Upper lobe of left lung (tissue), 6 donors: ENCODE measurements at regions not wholly inside any gene's neighbourhood (a gene's known extent, or its start where the extent isn't known, plus 50 kb on each side); places are given as distances from the start of the nearest gene placed in this dataset.

Source experiments
- ATAC-seq, 2 donors: fragments of 200-7000 bp; cut with Tn5 transposase; one replicate each; pipeline ENCODE4 v1.9.1; 2022; ENCODE audit warnings: mild to moderate bottlenecking in 2 of 2, moderate library complexity in 2 of 2; ENCODE audit not compliant: low FRiP score in 2 of 2
- DNase-seq, 2 donors: peaks; one replicate each; pipeline ENCODE4 v3.0.0-alpha.2; 2019 to 2020
- H3K27ac ChIP-seq, 4 donors: fragments of 200-600 bp; sonication (generic); one replicate each; pipeline ENCODE4 v1.5.1; 2016 to 2019
- H3K27me3 ChIP-seq, 4 donors: fragments of 200-600 bp; sonication (generic); one replicate each; pipeline ENCODE4 v1.5.1; 2017 to 2019
- H3K36me3 ChIP-seq, 4 donors: fragments of 200-600 bp; sonication (generic); one replicate each; pipeline ENCODE4 v1.5.1; 2016 to 2019
- H3K4me1 ChIP-seq, 4 donors: fragments of 200-600 bp; sonication (generic); one replicate each; pipeline ENCODE4 v1.5.1; 2018 to 2019
- H3K4me3 ChIP-seq, 4 donors: fragments of 200-600 bp; sonication (generic); one replicate each; pipeline ENCODE4 v1.5.1; 2017 to 2019; ENCODE audit warnings: mild to moderate bottlenecking in 2 of 4, moderate library complexity in 1 of 4
- H3K9me3 ChIP-seq, 4 donors: fragments of 200-600 bp; sonication (generic); one replicate each; pipeline ENCODE4 v1.5.1; 2018 to 2019
- EP300 ChIP-seq, 4 donors: sonication (generic); formaldehyde crosslinking; IDR thresholded peaks; one replicate each; pipeline ENCODE4 v1.5.1; 2017; ENCODE audit warnings: antibody characterized with exemption in 4 of 4, control low read depth in 2 of 4
- POLR2A ChIP-seq, 4 donors: fragments of 450-650 bp; IDR thresholded peaks; one replicate each; pipeline ENCODE4 v1.5.1; 2016 to 2017; ENCODE audit warnings: antibody characterized with exemption in 4 of 4, mild to moderate bottlenecking in 2 of 4
- POLR2AphosphoS5 ChIP-seq, 2 donors: sonication (generic); formaldehyde crosslinking; IDR thresholded peaks; one replicate each; pipeline ENCODE4 v1.5.1; 2017; ENCODE audit warnings: antibody characterized with exemption in 2 of 2
- WGBS, 2 donors: methylation state at CpG; one replicate each; pipeline ENCODE4 v1.1.5; 2017 to 2018; 5-methylcytosine and 5-hydroxymethylcytosine counted together
- TF ChIP-seq, protein P1 (sequence below), 6 experiments: fragments of 450-650 bp in 4 of 6; fragments of 200-600 bp in 2 of 6; sonication (generic) in 2 of 6; IDR thresholded peaks; one replicate each; pipeline ENCODE4 v1.5.1; 2016 to 2019; ENCODE audit warnings: antibody characterized with exemption in 6 of 6
- donor health status: DM: no; HTN: no; CAD: no; lungs with moderate emphysema.
- donor health status: DM: no; HTN: yes; CAD: no; lungs with severe emphysema.

DNA sequence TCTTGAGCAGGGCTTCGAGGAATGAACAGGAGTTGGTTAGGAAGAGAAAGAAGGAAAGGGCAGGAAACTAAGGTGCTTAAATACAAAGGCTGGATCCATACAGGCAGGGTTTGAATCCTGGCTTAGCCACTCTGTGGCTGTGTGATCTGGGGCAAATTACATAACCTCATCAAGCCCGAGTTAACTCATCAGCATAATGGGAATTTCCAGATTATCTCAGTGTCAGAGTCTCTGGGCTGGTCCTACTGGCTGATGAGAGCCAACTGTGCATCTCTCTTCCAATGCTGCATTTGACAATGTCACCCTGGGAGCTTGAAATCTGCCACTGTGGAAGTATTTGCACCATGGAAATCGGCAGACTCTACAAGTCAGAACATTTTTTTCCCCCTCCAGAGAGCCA is 83.8 kb upstream of the SLC6A6 start:
- Histone ChIP-seq H3K4me3 (no peak overlapping the region), H3K4me1 (peaks cover 0 to 9% (median 7%) of the 10 kb centered on the region in 4 donors), H3K36me3 (no peaks in the 10 kb centered on the region), H3K9me3 (peaks cover 0 to 5% (median 0%) of the 10 kb centered on the region in 4 donors), H3K27ac (no peak overlapping the region), H3K27me3 (no peaks in the 10 kb centered on the region)
- ATAC-seq: peak in 1 of 2 donors; percentile 40
- WGBS, 2 donors: 75 to 76% methylated on average over 3 of the region's 3 CpGs
- TF ChIP-seq POLR2AphosphoS5 (IDR thresholded peaks at IDR 0.05) (no peak), POLR2A (IDR thresholded peaks at IDR 0.05) (no peak), EP300 (IDR thresholded peaks at IDR 0.05) (no peak)
- TF ChIP-seq, protein P1, sequence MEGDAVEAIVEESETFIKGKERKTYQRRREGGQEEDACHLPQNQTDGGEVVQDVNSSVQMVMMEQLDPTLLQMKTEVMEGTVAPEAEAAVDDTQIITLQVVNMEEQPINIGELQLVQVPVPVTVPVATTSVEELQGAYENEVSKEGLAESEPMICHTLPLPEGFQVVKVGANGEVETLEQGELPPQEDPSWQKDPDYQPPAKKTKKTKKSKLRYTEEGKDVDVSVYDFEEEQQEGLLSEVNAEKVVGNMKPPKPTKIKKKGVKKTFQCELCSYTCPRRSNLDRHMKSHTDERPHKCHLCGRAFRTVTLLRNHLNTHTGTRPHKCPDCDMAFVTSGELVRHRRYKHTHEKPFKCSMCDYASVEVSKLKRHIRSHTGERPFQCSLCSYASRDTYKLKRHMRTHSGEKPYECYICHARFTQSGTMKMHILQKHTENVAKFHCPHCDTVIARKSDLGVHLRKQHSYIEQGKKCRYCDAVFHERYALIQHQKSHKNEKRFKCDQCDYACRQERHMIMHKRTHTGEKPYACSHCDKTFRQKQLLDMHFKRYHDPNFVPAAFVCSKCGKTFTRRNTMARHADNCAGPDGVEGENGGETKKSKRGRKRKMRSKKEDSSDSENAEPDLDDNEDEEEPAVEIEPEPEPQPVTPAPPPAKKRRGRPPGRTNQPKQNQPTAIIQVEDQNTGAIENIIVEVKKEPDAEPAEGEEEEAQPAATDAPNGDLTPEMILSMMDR (IDR thresholded peaks at IDR 0.05): no peak
- DNase-seq: no peak

DNA sequence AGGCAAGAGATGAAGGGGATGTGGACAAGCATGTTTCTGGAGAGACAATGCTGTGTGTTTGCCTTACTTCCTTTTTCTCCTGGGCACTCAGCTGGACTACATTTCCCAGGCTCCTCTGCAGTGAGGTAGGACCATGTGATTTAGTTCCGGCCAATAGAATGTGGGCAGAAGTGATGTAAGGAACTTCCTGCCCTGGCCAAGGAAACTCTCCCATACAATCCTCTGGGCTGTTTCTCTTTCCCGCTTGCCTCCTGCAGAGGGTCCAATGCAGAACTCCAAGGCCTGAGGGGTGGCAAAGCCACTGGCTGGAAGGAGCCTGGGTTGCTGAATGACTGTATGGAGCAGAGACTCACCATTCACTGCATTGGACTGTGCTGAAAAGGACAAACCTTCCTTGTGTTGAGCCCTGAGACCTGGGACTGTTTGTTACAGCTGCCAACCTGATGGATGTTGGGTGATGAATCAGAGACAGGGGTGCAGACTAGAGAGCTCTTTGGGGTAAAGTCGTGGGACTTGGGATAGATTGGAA is 82.7 kb upstream of the SLC6A6 start:
- TF ChIP-seq EP300 (IDR thresholded peaks at IDR 0.05) (no peak), POLR2AphosphoS5 (IDR thresholded peaks at IDR 0.05) (no peak), POLR2A (IDR thresholded peaks at IDR 0.05) (no peak)
- TF ChIP-seq, protein P1 (IDR thresholded peaks at IDR 0.05): no peak
- peak in 1 of 2 donors; percentile 69 for DNase-seq
- H3K9me3 ChIP-seq: peaks cover 0 to 5% (median 0%) of the 10 kb centered on the region in 4 donors
- H3K4me3 ChIP-seq: no peak overlapping the region
- ATAC-seq: peak; percentile 27 to 85
- no peaks in the 10 kb centered on the region for H3K27me3 ChIP-seq
- no peaks in the 10 kb centered on the region for H3K36me3 ChIP-seq
- H3K27ac ChIP-seq: no peak overlapping the region
- H3K4me1 ChIP-seq: peaks cover 5 to 10% (median 9%) of the 10 kb centered on the region in 4 donors
- 65 to 76% methylated on average over 3 of the region's 3 CpGs for WGBS, 2 donors

DNA sequence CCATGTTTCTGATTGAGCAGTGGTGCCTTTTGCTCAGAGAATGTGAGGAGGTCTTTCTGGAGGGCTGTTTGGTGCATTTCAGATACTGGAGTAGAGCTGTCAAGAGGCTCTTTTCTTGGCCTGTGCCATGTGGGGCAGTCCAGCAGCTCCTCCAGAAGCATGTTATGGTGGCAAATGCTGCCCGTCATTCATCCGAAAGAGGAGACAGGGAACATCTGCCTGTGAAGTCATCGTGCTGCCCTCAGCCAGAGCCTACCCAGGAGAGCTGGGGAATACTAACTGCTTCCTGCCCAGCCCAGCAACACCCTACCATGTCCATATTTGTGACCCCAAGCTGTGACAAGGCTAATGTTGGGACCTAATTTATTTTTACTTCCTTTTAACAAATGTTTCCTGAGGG is 82.2 kb upstream of the SLC6A6 start:
- H3K36me3 ChIP-seq: no peaks in the 10 kb centered on the region
- H3K4me1 ChIP-seq: peaks cover 5 to 10% (median 9%) of the 10 kb centered on the region in 4 donors
- DNase-seq (no peak), ATAC-seq (no peak)
- no peak overlapping the region for H3K27ac ChIP-seq
- no peak overlapping the region for H3K4me3 ChIP-seq
- 88 to 90% methylated on average over 2 to 3 of the region's 3 CpGs for WGBS, 2 donors
- H3K27me3 ChIP-seq: no peaks in the 10 kb centered on the region
- peaks cover 0 to 5% (median 0%) of the 10 kb centered on the region in 4 donors for H3K9me3 ChIP-seq
- no peak for TF ChIP-seq POLR2A (IDR thresholded peaks at IDR 0.05)
- TF ChIP-seq, protein P1 (IDR thresholded peaks at IDR 0.05): no peak
- TF ChIP-seq POLR2AphosphoS5 (IDR thresholded peaks at IDR 0.05): no peak
- TF ChIP-seq EP300 (IDR thresholded peaks at IDR 0.05): no peak

DNA sequence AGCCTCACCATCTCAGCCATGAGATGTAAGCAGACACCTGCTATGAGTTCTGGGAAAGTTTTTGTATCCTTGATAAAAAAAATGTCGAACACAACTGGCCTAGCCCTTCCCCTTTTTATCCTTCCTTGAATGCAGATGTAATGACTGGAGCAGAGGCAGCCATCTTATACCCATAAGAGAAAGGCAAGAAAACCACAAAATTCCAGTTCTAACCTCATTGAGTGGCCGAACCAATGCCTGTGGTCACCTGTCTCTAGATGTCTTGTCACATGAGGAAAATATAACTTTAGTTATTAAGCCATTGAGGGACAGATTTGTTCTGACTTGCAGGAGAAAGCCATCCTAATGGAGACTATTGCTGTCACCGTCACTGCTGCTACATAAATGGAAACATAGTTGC is 80.4 kb upstream of the SLC6A6 start:
- H3K36me3 ChIP-seq: no peaks in the 10 kb centered on the region
- ATAC-seq: no peak
- H3K4me1 ChIP-seq: peaks cover 5 to 10% (median 9%) of the 10 kb centered on the region in 4 donors
- H3K4me3 ChIP-seq: no peak overlapping the region
- peaks cover 0 to 5% (median 0%) of the 10 kb centered on the region in 4 donors for H3K9me3 ChIP-seq
- H3K27me3 ChIP-seq: no peaks in the 10 kb centered on the region
- TF ChIP-seq, protein P1 (IDR thresholded peaks at IDR 0.05): no peak
- no peak for TF ChIP-seq POLR2AphosphoS5 (IDR thresholded peaks at IDR 0.05)
- TF ChIP-seq EP300 (IDR thresholded peaks at IDR 0.05): no peak
- no peak for TF ChIP-seq POLR2A (IDR thresholded peaks at IDR 0.05)
- H3K27ac ChIP-seq: no peak overlapping the region
- WGBS, 2 donors: 88 to 94% methylated on average over 3 of the region's 3 CpGs
- DNase-seq: no peak
